ENCODE measurements at regions not wholly inside any gene's neighbourhood (a gene's known extent, or its start where the extent isn't known, plus 50 kb on each side); places are given as distances from the start of the nearest gene placed in this dataset.

DNA sequence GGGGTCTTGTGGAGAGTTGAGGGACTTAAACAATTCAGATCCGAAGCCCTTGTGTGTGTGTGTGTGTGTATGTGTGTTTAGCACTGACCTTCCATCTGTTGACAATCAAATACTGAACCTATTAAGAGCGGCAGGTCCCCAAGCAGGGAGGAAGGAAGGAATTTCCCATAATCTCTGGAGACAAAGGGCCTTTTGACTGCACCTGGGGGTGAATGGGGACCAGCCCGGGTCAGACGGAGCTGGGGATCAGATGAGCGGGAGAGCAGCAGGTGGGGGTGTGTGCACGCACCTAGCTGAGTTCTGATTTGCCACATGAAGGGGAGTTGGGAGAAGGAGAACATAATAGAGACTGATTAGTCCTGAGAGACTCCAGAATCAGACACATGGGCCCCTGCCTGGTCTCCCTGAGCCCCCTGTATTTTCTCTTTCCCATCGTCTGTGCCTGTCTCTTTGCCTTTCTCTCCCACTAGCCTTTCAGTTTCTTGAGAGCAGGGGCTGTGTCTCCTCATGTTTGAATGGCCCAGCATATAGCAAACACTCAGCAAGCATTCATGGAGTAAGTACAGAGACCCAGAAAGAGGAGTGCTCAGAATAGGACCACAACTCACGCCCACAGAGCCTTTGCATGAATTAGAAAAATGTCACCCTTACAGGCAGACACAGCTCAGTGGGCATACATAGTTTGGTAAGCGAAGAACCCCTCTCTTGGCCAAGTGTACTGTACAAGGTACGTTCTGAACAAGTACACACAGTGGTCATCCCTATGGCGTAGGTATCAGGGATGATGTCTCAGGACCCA, 288.3 kb upstream of the HABP2 start:
- H3K9me3 ChIP-seq, result no peaks in the 10 kb centered on the region
- peaks cover 0 to 19% (median 0%) of the 10 kb centered on the region in 4 donors for H3K27me3 ChIP-seq
- no peak overlapping the region for H3K4me3 ChIP-seq
- TF ChIP-seq, protein P1, sequence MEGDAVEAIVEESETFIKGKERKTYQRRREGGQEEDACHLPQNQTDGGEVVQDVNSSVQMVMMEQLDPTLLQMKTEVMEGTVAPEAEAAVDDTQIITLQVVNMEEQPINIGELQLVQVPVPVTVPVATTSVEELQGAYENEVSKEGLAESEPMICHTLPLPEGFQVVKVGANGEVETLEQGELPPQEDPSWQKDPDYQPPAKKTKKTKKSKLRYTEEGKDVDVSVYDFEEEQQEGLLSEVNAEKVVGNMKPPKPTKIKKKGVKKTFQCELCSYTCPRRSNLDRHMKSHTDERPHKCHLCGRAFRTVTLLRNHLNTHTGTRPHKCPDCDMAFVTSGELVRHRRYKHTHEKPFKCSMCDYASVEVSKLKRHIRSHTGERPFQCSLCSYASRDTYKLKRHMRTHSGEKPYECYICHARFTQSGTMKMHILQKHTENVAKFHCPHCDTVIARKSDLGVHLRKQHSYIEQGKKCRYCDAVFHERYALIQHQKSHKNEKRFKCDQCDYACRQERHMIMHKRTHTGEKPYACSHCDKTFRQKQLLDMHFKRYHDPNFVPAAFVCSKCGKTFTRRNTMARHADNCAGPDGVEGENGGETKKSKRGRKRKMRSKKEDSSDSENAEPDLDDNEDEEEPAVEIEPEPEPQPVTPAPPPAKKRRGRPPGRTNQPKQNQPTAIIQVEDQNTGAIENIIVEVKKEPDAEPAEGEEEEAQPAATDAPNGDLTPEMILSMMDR (IDR thresholded peaks at IDR 0.05), result no peak
- TF ChIP-seq POLR2A (IDR thresholded peaks at IDR 0.05; ENCODE audit: low read depth) (no peak), POLR2AphosphoS5 (IDR thresholded peaks at IDR 0.05) (no peak), EP300 (IDR thresholded peaks at IDR 0.05) (no peak)
- intact Hi-C loops (cut with DNase I), result no loop called here
- peaks cover 0 to 14% (median 2%) of the 10 kb centered on the region in 4 donors for H3K4me1 ChIP-seq
- H3K27ac ChIP-seq (replicated peaks in 1 of 4), result no peak overlapping the region
- no peak for DNase-seq (ENCODE audit: extremely low spot score)
- 81% methylated on average over 8 of the region's 11 CpGs for WGBS
- no peaks in the 10 kb centered on the region for H3K36me3 ChIP-seq

DNA sequence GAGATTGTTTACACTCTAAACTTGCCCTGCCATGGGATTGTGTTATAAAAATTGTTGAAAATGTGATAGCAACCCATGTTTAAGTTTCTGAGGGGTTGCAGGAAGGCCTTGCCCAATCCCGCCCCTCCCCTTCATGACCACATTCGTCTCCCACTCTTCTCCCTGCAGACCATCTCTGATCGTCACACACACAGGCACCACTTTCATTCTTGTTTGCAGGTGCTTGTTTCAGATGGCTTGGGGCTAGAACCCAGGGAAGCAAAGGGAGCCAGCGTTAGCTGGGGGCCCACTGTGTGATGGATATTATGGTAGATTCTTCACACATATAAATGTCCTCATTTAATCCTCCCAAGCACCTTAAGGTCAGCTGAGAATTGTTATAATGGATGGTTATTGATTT, 286.7 kb upstream of the HABP2 start:
- Histone ChIP-seq H3K4me3 (no peak overlapping the region), H3K4me1 (peaks cover 0 to 14% (median 2%) of the 10 kb centered on the region in 4 donors), H3K27me3 (peaks cover 0 to 4% (median 0%) of the 10 kb centered on the region in 4 donors), H3K27ac (replicated peaks in 1 of 4) (no peak overlapping the region), H3K9me3 (no peaks in the 10 kb centered on the region), H3K36me3 (no peaks in the 10 kb centered on the region)
- no peak for DNase-seq (ENCODE audit: extremely low spot score)
- intact Hi-C loops (cut with DNase I), result no loop called here
- no peak for TF ChIP-seq POLR2A (IDR thresholded peaks at IDR 0.05; ENCODE audit: low read depth)
- no peak for TF ChIP-seq POLR2AphosphoS5 (IDR thresholded peaks at IDR 0.05)
- no peak for TF ChIP-seq EP300 (IDR thresholded peaks at IDR 0.05)
- 78% methylated on average over 4 of the region's 4 CpGs for WGBS

DNA sequence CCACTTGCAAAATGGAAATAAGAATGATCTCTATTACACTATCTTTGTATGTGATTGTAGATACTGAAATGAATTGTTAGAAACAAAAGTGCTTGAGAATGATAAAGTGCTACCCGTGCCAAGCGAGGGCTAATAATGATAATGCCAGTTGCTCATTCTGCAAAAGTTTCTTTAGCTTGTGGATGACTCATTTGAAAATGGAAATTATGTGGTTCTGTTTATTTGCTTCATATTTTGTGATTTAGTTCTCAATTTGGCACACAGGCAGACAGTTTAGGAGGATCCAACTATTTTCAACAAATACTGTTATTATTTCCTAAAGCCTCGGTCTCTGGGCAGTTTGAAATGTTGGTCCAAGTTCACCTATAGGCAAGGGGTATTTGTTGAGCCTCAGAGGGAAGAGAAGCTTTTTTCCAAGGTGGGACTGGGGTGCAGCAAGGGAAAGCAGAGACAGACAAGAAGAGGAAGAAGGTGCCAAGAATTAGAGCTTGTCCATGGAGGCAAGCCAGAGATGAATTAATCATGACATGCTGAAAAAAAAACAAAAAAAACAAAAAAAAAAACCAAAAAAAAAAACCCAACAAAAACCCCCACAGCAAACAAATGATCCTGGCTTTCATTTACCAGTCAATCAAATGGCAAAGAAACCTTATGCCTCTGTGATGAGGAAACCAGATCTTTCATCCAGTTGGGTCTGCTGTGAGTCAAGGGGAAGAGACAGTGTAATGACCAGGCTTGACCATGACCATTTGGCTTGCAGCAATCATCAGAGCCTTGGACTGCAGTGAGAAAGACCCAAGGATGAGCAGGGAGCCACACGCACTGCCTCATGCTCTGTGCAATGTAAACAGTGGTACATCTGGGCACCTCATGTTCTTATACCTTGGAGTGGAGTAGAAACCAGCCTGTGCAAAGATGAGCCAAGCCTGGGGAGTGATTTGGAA, 285.0 kb upstream of the HABP2 start:
- DNase-seq (ENCODE audit: extremely low spot score), result no peak
- intact Hi-C loops (cut with DNase I), result no loop called here
- Histone ChIP-seq H3K27me3 (no peaks in the 10 kb centered on the region), H3K36me3 (no peaks in the 10 kb centered on the region), H3K4me3 (no peak overlapping the region), H3K27ac (replicated peaks in 1 of 4) (no peak overlapping the region), H3K9me3 (no peaks in the 10 kb centered on the region), H3K4me1 (peaks cover 0 to 20% (median 7%) of the 10 kb centered on the region in 4 donors)
- WGBS, result 55% methylated on average over 4 of the region's 4 CpGs
- TF ChIP-seq, protein P1 (IDR thresholded peaks at IDR 0.05), result no peak
- TF ChIP-seq POLR2A (IDR thresholded peaks at IDR 0.05; ENCODE audit: low read depth) (no peak), EP300 (IDR thresholded peaks at IDR 0.05) (no peak), POLR2AphosphoS5 (IDR thresholded peaks at IDR 0.05) (no peak)

DNA sequence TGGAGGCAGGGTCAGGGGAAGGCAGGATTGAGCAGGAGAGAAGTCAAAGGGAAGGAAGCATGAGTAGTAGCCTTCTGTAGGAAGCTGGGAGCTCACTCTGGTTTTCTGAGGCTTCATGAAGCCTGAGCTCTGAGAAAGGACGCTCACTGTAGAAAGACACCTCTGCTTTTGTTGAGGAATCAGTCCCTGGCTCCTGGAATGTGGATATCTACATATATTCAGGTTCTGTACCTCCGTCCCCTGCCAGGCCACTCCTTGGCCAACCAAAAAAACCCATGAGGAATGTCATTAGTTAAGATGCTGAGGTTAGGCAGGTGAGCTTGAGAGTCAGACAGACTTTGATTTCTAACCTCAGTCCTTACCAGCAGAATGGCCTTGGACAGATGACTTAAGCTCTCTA, 283.5 kb upstream of the HABP2 start:
- H3K36me3 ChIP-seq, result no peaks in the 10 kb centered on the region
- H3K4me1 ChIP-seq, result peaks cover 0 to 32% (median 18%) of the 10 kb centered on the region in 4 donors
- intact Hi-C loops (cut with DNase I), result no loop called here
- no peak for DNase-seq (ENCODE audit: extremely low spot score)
- WGBS, result 81% methylated on average over 2 of the region's 2 CpGs
- H3K9me3 ChIP-seq, result no peaks in the 10 kb centered on the region
- H3K27me3 ChIP-seq, result no peaks in the 10 kb centered on the region
- no peak overlapping the region for H3K4me3 ChIP-seq
- H3K27ac ChIP-seq (replicated peaks in 1 of 4), result no peak overlapping the region
- TF ChIP-seq POLR2A (IDR thresholded peaks at IDR 0.05; ENCODE audit: low read depth) (no peak), EP300 (IDR thresholded peaks at IDR 0.05) (no peak), POLR2AphosphoS5 (IDR thresholded peaks at IDR 0.05) (no peak)
- TF ChIP-seq, protein P1 (IDR thresholded peaks at IDR 0.05), result no peak

DNA sequence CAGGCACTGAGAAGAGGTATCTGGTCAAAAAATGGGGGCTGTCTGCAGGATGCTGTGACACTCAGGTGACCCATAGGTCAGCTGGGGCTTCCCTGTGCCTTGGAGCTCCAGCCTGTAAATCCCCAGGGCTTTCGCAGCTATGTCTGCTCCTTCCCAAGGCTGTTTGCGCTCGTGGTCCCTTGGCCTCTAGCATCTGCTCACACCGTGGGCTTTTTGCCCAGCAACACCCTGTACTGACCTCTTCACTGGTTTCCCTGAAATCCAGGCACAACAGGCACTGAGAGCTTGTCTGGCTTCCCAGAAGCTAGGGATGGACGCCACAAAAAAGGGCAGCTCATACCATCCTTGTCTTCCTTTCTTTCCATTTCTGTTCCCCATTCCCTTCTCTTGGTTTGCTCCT, 280.3 kb upstream of the HABP2 start:
- Histone ChIP-seq H3K9me3 (peaks cover 0 to 8% (median 0%) of the 10 kb centered on the region in 4 donors), H3K4me1 (peaks cover 0 to 28% (median 16%) of the 10 kb centered on the region in 4 donors), H3K4me3 (no peak overlapping the region), H3K36me3 (no peaks in the 10 kb centered on the region), H3K27ac (replicated peaks in 1 of 4) (peak overlapping the region in 3 of 4 donors; percentile 60 to 71 (median 64)), H3K27me3 (no peaks in the 10 kb centered on the region)
- TF ChIP-seq, protein P1 (IDR thresholded peaks at IDR 0.05), result no peak
- no peak for TF ChIP-seq POLR2A (IDR thresholded peaks at IDR 0.05; ENCODE audit: low read depth)
- TF ChIP-seq POLR2AphosphoS5 (IDR thresholded peaks at IDR 0.05), result no peak
- TF ChIP-seq EP300 (IDR thresholded peaks at IDR 0.05), result no peak
- intact Hi-C loops (cut with DNase I), result no loop called here
- 82% methylated on average over 5 of the region's 5 CpGs for WGBS
- DNase-seq (ENCODE audit: extremely low spot score), result no peak

Data from esophagus muscularis mucosa (tissue), 4 donors.